NCI-H1694 (cell line): ENCODE measurements at regions not wholly inside any gene's neighbourhood (a gene's known extent, or its start where the extent isn't known, plus 50 kb on each side); places are given as distances from the start of the nearest gene placed in this dataset.

Experiments
- DNase-seq: peaks from one replicate; lab custom pipeline; 2025; lab: John Stamatoyannopoulos, UW

- peak; percentile 35 for DNase-seq
These were observed 497.8 kb upstream of the MYT1L start for GRCh38 chr2:2828774-2829368.

- DNase-seq, result no peak
These were observed 496.7 kb upstream of the MYT1L start for GRCh38 chr2:2827761-2828221.

GRCh38 chr2:2827046-2827636 lies 496.1 kb upstream of the MYT1L start:
- no peak for DNase-seq

- no peak for DNase-seq
These were observed 495.5 kb upstream of the MYT1L start for GRCh38 chr2:2826621-2827020.

GRCh38 chr2:2826209-2826551 lies 495.1 kb upstream of the MYT1L start:
- DNase-seq, result no peak

- DNase-seq, result no peak
These were observed 494.6 kb upstream of the MYT1L start for GRCh38 chr2:2825516-2826208.

- DNase-seq, result no peak
These were observed 494.0 kb upstream of the MYT1L start for GRCh38 chr2:2825062-2825461.

- DNase-seq, result no peak
These were observed 493.5 kb upstream of the MYT1L start for GRCh38 chr2:2824588-2824987.

- DNase-seq, result no peak
These were observed 492.1 kb upstream of the MYT1L start for GRCh38 chr2:2823061-2823753.

- DNase-seq, result no peak
These were observed 491.1 kb upstream of the MYT1L start for GRCh38 chr2:2822143-2822542.

- no peak for DNase-seq
These were observed 481.6 kb upstream of the MYT1L start for GRCh38 chr2:2812648-2813047.

GRCh38 chr2:2812117-2812516 lies 481.0 kb upstream of the MYT1L start:
- DNase-seq, result no peak

- DNase-seq, result no peak
These were observed 479.4 kb upstream of the MYT1L start for GRCh38 chr2:2810504-2810903.

GRCh38 chr2:2809771-2810170 lies 478.7 kb upstream of the MYT1L start:
- no peak for DNase-seq

- no peak for DNase-seq
These were observed 477.5 kb upstream of the MYT1L start for GRCh38 chr2:2808551-2809058.

GRCh38 chr2:2806711-2807110 lies 475.6 kb upstream of the MYT1L start:
- DNase-seq, result no peak

- no peak for DNase-seq
These were observed 474.2 kb upstream of the MYT1L start for GRCh38 chr2:2805263-2805662.

- no peak for DNase-seq
These were observed 473.5 kb upstream of the MYT1L start for GRCh38 chr2:2804528-2804927.

GRCh38 chr2:2801458-2801857 lies 470.4 kb upstream of the MYT1L start:
- DNase-seq, result no peak

- DNase-seq, result no peak
These were observed 469.6 kb upstream of the MYT1L start for GRCh38 chr2:2800697-2801096.

GRCh38 chr2:2800001-2800400 lies 468.9 kb upstream of the MYT1L start:
- DNase-seq, result no peak

- no peak for DNase-seq
These were observed 468.1 kb upstream of the MYT1L start for GRCh38 chr2:2799151-2799697.

- no peak for DNase-seq
These were observed 467.3 kb upstream of the MYT1L start for GRCh38 chr2:2798337-2798736.
